A673 (cell line): ENCODE measurements at regions not wholly inside any gene's neighbourhood (a gene's known extent, or its start where the extent isn't known, plus 50 kb on each side); places are given as distances from the start of the nearest gene placed in this dataset.

Experiments
- CTCF ChIP-seq: fragments of 300-800, 200-600 bp; sonication (generic); conservative IDR thresholded peaks from 2 replicates; pipeline ENCODE4 v1.5.1; 2017; ENCODE audit warnings: low read depth, mild to moderate bottlenecking, antibody characterized with exemption, low read length, moderate library complexity, mixed read lengths
- EZH2 ChIP-seq: fragments of 200-600 bp; sonication (generic); IDR thresholded peaks from 2 replicates; pipeline ENCODE4 v1.6.1; 2017; ENCODE audit warnings: borderline replicate concordance, low read depth, mild to moderate bottlenecking, mixed read lengths, antibody characterized with exemption, low read length; ENCODE audit not compliant: poor library complexity, severe bottlenecking

GRCh38 chr13:73166204-73166603, 107.4 kb downstream of the KLF5 start:
- TF ChIP-seq CTCF (no peak), EZH2 (no peak)
